ENCODE measurements at regions not wholly inside any gene's neighbourhood (a gene's known extent, or its start where the extent isn't known, plus 50 kb on each side); places are given as distances from the start of the nearest gene placed in this dataset.
A peak's percentile ranks its signal among the peaks of the same experiment; 100 is the strongest.
"Not testable (repeated sequence)": the region's sequence is repeated elsewhere in the genome, so short reads cannot be mapped to it uniquely, and the experiment has no call there.

- no peak for DNase-seq (ENCODE audit: low read depth)
Observed at GRCh38 chr16:17555176-17555575, 84.4 kb upstream of the XYLT1 start.

- DNase-seq (ENCODE audit: low read depth): no peak
Observed at GRCh38 chr16:17552351-17552750, 81.6 kb upstream of the XYLT1 start.

DNA sequence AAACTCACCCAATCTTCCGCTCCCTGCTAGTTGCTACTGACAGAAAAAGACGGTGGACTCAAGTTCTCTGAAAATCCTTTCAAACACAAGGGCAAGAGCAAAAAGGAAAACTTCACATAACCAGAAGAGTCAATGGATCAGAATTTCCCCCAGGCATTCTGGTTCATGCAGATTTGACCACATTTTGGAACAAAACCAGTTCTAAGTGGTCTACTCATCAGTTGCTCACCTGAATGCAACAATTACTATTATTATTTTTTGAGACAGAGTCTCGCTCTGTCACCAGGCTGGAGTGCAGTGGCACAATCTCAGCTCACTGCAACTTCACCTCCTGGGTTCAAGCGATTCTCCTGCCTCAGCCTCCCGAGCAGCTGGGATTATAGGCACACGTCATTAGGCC is 80.9 kb upstream of the XYLT1 start:
- not testable (repeated sequence) for DNase-seq (ENCODE audit: low read depth)

DNA sequence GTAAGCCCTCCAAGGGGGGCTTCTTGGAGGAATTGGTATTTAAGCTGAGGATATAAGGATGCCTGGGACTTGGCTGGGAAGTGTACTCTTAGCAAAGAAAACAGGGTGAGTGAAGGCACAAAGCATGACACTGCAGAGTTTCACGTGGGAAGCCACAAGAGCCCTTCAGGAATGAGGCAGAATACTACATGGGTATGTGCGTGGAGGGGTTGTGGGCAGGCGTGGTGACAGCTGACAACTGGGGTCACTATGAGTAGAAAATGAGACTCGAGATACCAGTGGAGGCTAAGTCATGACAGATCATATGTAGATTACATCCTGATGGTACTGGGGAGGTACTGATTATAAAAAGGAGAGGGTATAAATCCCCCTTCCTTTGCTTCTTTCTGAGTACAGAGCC is 78.1 kb upstream of the XYLT1 start:
- no peak for DNase-seq (ENCODE audit: low read depth)

DNA sequence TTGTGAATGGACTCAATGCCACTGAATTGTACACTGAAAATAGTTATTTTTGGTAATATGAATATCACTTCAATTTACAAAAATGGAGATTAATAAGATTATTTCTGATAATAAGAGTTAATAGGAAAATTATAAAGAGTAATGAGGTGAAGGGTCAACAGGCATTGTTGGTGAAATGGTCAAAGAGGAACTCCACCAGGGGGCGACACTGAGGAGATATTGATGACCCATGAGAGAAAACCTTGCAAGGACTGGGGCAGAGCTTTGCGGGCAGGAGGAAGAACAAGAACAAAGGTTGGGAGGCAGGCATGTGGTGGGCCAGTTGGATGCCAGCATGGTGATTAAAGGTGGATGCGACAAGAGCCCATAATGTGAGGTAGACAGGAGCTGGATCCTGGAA is 74.0 kb upstream of the XYLT1 start:
- no peak for DNase-seq (ENCODE audit: low read depth)

GRCh38 chr16:17544304-17544703 is 73.5 kb upstream of the XYLT1 start:
- no peak for DNase-seq (ENCODE audit: low read depth)

- no peak for DNase-seq (ENCODE audit: low read depth)
Observed at GRCh38 chr16:17543073-17543472, 72.3 kb upstream of the XYLT1 start.

- no peak for DNase-seq (ENCODE audit: low read depth)
Observed at GRCh38 chr16:17541324-17541723, 70.6 kb upstream of the XYLT1 start.

DNA sequence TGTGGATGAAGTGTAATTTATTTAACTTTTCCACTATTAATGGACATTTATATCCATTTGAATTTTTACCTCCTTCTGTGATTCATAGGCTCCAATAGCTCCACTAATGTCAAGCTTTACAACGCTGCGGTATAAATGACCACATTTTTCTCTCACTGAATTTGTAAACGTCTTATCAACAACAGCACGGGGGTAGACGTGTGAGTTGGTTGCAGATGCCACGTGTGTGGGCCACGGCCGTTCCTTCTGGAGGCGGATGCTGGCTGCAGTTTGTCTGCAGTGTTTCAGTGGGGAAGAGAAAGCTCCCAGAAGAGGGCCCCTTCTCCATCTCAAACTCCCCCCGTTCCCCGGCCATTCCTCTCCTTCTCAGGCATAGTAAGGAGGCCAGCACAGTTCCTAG is 68.2 kb upstream of the XYLT1 start:
- DNase-seq (ENCODE audit: low read depth): no peak

GRCh38 chr16:17532338-17532995 is 61.7 kb upstream of the XYLT1 start:
- no peak for DNase-seq (ENCODE audit: low read depth)

DNA sequence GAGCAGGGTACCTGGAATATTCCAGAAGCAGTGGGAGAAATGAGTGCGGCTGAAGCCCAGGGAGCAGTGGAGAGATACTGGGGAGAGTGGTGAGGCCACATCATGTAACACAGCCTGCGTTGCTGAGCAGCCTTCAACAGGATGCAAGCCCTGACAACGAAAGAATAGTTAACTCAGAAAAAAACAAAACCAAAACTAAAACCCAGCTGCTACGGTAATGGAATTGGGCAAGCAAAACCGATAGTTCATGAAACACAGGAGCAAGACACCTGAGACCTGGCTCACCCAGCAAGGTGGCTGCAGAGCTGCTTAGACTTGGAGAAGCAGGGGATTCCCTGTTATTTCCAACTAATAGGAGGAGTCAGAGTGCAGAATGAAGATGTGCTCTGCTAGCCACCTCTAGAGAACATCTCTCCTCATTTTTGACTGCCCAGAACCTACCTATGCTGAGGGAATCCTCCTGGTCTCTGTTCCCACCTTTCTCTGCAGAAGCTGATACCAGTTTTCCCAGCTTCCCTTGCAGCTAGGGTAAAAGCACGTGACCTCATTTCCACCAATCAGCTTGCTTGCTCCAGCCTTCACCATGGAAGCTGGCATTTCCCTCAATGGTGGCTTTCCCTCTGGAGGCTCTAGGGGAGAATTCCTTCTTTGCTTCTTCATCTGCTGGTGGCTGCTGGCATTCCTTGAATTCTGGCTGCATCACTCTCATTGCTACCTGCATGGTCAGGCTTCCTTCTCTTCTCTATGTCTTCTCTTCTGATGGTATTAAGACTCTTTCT is 59.4 kb upstream of the XYLT1 start:
- DNase-seq (ENCODE audit: low read depth): peak; percentile 2

DNA sequence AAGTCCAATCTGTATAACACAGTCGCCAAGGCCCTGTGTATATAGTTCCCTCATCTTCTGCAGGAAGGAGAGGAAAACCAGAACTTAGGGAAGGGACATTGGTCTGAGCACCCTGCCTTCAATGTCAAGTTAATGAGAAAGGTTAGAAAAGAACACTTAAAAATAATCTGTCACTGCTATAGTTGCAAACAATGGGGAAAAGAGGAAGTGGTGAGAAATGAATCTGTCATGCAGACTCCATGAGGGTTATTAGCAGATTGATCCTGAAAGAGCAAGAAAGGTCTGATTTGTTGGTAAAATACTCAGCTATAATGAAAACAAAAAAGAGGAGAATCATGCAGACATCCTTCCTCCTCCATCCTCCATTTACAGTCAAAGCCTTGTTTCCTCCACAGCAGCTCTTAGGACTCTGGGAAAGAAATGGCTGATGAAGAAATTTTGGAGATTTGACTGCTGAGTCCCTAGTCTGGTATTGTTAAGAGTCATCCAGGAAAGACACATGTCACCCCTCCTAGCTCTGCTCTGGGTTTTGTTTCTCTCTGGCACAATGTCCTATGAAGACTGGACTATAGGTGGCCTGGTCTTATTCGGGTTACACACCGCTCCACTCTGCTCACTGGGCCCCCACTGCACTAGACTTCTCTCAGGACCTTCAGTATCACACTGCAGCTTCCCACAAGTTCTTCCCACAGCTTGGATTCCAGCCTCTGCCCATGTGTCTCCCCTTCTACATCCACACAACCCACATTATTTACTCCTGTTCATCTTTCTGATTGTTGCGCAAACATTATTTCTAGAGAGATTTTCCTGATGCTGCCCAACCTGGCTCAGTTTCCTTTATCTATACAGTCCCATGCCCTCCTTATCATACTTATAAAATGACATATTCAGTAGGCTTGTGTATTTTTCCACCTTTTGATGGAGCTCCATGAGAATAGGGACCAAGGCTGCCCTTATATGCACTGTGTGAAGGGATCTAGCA is 56.5 kb upstream of the XYLT1 start:
- no peak for DNase-seq (ENCODE audit: low read depth)

DNA sequence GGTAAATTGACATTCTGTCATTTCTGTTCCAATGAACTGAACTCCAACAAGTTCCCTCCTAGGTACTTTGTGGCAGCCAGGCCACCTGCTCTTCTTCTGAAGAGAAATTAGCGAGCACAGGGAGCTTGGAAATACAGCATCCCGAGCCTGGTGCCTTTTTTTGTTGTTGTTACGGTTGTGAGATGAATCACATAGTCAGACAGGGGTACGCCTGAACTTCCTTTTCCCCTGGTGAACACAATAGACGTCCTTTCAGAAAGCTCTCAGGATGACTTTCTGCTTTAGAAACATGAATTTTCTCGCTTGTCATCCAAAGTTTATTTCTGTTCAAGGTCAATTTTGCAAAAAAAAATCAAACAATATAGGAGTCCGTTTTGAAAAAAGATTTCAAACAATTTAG is 53.9 kb upstream of the XYLT1 start:
- no peak for DNase-seq (ENCODE audit: low read depth)

- DNase-seq (ENCODE audit: low read depth): no peak
Observed at GRCh38 chr16:17520561-17520960, 49.8 kb upstream of the XYLT1 start.
